ENCODE measurements at regions not wholly inside any gene's neighbourhood (a gene's known extent, or its start where the extent isn't known, plus 50 kb on each side); places are given as distances from the start of the nearest gene placed in this dataset.

DNA sequence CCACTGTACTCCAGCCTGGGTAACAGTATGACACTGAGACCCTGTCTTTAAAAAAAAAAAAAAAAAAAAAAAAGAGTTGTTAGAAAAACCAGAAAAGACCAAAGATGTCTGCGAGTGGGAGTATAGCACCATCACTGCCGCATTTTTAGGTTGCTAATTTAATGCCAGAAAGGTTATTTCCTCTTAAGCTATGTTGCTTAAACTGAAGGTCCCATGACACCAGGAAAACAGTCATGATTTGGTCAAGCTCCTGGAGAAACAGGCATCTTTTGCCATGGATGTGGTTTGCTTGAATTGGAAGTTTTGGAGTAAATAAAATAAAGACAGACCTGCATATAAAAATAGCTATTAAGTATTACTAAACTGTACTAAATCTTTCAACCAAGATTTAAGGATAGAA lies 68.3 kb upstream of the TNFRSF21 start:
- Histone ChIP-seq H3K27ac (no peak overlapping the region), H3K4me1 (no peaks in the 10 kb centered on the region), H3K27me3 (no peaks in the 10 kb centered on the region), H3K9me3 (no peaks in the 10 kb centered on the region), H3K36me3 (no peaks in the 10 kb centered on the region), H3K4me3 (no peak overlapping the region)
- TF ChIP-seq EP300 (IDR thresholded peaks at IDR 0.05; ENCODE audit: low read depth) (no peak), POLR2AphosphoS5 (IDR thresholded peaks at IDR 0.05) (no peak)
- DNase-seq = no peak
- 72 to 83% methylated on average over 2 of the region's 2 CpGs for WGBS, 2 donors (ENCODE audit: low coverage in 1 of 2)
- in situ Hi-C loops (cut with MboI; ENCODE audit: low pct_ligation_motif_present in 1 of 4, low pct_unique_long_range_greater_than_20kb in 1 of 4, low sequenced_read_pairs in 3 of 4) (no loop called here), intact Hi-C loops (cut with DNase I; ENCODE audit: low total_unique reads) (no loop called here)

DNA sequence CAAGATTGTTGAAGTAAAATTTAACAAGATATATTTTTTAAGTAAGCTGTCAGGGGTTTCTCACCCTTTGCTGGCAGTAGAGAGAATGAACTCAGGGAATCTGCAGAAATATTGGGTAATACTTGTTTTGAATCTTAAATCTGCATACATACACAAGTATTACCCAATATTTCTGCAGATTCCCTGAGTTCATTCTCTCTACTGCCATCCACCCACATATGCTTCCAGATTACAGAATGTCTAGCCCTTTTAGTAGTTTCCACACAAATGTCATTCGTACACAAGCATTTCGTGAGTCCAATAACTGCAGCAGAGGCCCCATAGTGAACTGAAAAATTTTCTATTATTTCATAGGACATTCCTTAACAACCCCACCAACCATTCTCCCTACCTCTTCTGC lies 69.6 kb upstream of the TNFRSF21 start:
- H3K4me3 ChIP-seq = no peak overlapping the region
- H3K27ac ChIP-seq = no peak overlapping the region
- no peak for TF ChIP-seq EP300 (IDR thresholded peaks at IDR 0.05; ENCODE audit: low read depth)
- no peak for TF ChIP-seq POLR2AphosphoS5 (IDR thresholded peaks at IDR 0.05)
- TF ChIP-seq CTCF (IDR thresholded peaks at IDR 0.05) = no peak
- no peak for TF ChIP-seq POLR2A (IDR thresholded peaks at IDR 0.05)
- no peaks in the 10 kb centered on the region for H3K9me3 ChIP-seq
- H3K27me3 ChIP-seq = no peaks in the 10 kb centered on the region
- in situ Hi-C loops (cut with MboI; ENCODE audit: low pct_ligation_motif_present in 1 of 4, low pct_unique_long_range_greater_than_20kb in 1 of 4, low sequenced_read_pairs in 3 of 4) (no loop called here), intact Hi-C loops (cut with DNase I; ENCODE audit: low total_unique reads) (no loop called here)
- no peak for DNase-seq
- no peaks in the 10 kb centered on the region for H3K4me1 ChIP-seq
- 77 to 86% methylated on average over 2 of the region's 2 CpGs for WGBS, 2 donors (ENCODE audit: low coverage in 1 of 2)
- H3K36me3 ChIP-seq = no peaks in the 10 kb centered on the region

DNA sequence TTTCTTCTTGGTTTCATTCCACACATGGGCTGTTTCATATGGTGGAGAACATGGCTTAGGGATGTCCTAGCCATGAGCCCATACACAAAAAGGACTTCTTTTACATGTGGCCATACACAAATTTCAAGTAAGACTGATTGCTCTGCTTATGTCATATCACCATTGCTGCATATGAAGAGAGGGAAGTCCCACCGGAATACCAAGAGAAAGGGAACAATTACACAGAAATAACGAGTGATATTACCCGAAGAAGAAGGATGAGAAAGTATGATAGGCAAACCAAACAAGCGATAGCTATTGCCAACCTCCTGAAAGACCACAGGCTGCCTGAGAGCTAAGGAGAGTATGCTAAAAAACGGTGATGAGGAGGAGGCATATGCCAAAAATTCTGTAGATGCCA lies 70.5 kb upstream of the TNFRSF21 start:
- 76 to 79% methylated on average over 4 to 5 of the region's 5 CpGs for WGBS, 2 donors (ENCODE audit: low coverage in 1 of 2)
- Histone ChIP-seq H3K4me3 (no peak overlapping the region), H3K4me1 (no peaks in the 10 kb centered on the region), H3K27ac (no peak overlapping the region), H3K9me3 (no peaks in the 10 kb centered on the region), H3K27me3 (no peaks in the 10 kb centered on the region), H3K36me3 (no peaks in the 10 kb centered on the region)
- in situ Hi-C loops (cut with MboI; ENCODE audit: low pct_ligation_motif_present in 1 of 4, low pct_unique_long_range_greater_than_20kb in 1 of 4, low sequenced_read_pairs in 3 of 4) (no loop called here), intact Hi-C loops (cut with DNase I; ENCODE audit: low total_unique reads) (no loop called here)
- DNase-seq = no peak
- TF ChIP-seq POLR2AphosphoS5 (IDR thresholded peaks at IDR 0.05) = no peak
- TF ChIP-seq EP300 (IDR thresholded peaks at IDR 0.05; ENCODE audit: low read depth) = no peak
- TF ChIP-seq POLR2A (IDR thresholded peaks at IDR 0.05) = no peak
- no peak for TF ChIP-seq CTCF (IDR thresholded peaks at IDR 0.05)

DNA sequence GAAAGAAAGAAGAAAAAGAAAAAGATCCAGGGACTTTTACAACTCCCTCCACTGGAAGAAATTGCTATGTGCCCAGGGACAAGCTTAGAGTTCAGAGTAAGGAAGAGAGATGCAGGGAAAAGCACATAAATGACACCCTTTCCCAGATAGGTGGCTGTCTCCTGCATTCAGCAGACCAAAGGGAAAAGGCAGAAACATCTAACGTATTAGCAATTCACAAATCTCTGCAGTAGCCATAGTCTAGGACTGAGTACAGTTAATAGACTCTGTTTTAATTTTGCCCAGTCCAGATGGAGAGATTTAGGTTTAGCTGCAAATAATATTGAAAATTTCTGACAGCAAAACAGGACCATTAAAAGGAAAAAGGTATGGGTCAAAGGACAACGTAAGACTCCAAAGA lies 71.3 kb upstream of the TNFRSF21 start:
- Histone ChIP-seq H3K27ac (no peak overlapping the region), H3K4me3 (no peak overlapping the region), H3K4me1 (no peaks in the 10 kb centered on the region), H3K36me3 (no peaks in the 10 kb centered on the region), H3K27me3 (no peaks in the 10 kb centered on the region), H3K9me3 (no peaks in the 10 kb centered on the region)
- no peak for DNase-seq
- intact Hi-C loops (cut with DNase I; ENCODE audit: low total_unique reads) (no loop called here), in situ Hi-C loops (cut with MboI; ENCODE audit: low pct_ligation_motif_present in 1 of 4, low pct_unique_long_range_greater_than_20kb in 1 of 4, low sequenced_read_pairs in 3 of 4) (no loop called here)
- TF ChIP-seq CTCF (IDR thresholded peaks at IDR 0.05) = no peak
- TF ChIP-seq EP300 (IDR thresholded peaks at IDR 0.05; ENCODE audit: low read depth) = no peak
- TF ChIP-seq POLR2A (IDR thresholded peaks at IDR 0.05) = no peak
- TF ChIP-seq POLR2AphosphoS5 (IDR thresholded peaks at IDR 0.05) = no peak
- WGBS, 2 donors (ENCODE audit: low coverage in 1 of 2) = 88 to 90% methylated on average over 2 of the region's 2 CpGs

DNA sequence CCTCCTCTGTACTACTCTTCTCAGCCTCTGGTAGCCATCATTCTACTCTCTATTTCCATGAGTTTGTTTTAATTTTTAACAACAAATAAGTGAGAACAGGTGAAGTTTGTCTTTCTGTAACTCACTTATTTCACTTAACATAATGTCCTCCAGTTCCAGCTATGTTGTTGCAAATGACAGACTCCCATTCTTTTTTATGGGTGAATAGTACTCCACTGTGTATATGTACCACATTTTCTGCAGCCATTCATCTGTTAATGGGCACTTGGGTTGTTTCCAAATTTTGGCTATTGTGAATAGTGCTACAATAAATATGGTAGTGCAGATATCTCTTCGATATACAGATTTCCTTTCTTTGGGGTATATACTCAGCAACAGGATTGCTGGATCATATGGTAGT lies 73.7 kb upstream of the TNFRSF21 start:
- 85 to 91% methylated on average over 1 of the region's 1 CpG for WGBS, 2 donors (ENCODE audit: low coverage in 1 of 2)

More for the DNA sequence above, 73.7 kb upstream of the TNFRSF21 start:
- Histone ChIP-seq H3K27ac (no peak overlapping the region), H3K36me3 (no peaks in the 10 kb centered on the region), H3K9me3 (no peaks in the 10 kb centered on the region), H3K27me3 (no peaks in the 10 kb centered on the region), H3K4me1 (no peaks in the 10 kb centered on the region), H3K4me3 (no peak overlapping the region)
- in situ Hi-C loops (cut with MboI; ENCODE audit: low pct_ligation_motif_present in 1 of 4, low pct_unique_long_range_greater_than_20kb in 1 of 4, low sequenced_read_pairs in 3 of 4) = no loop called here
- no peak for TF ChIP-seq CTCF (IDR thresholded peaks at IDR 0.05)
- no peak for TF ChIP-seq EP300 (IDR thresholded peaks at IDR 0.05; ENCODE audit: low read depth)
- TF ChIP-seq POLR2A (IDR thresholded peaks at IDR 0.05) = no peak
- no peak for TF ChIP-seq POLR2AphosphoS5 (IDR thresholded peaks at IDR 0.05)
- intact Hi-C loops (cut with DNase I; ENCODE audit: low total_unique reads) = no loop called here
- DNase-seq = no peak

Data from transverse colon (tissue), 4 donors.